HCT116 (cell line): ENCODE measurements at regions not wholly inside any gene's neighbourhood (a gene's known extent, or its start where the extent isn't known, plus 50 kb on each side); places are given as distances from the start of the nearest gene placed in this dataset.

Experiments
- ATAC-seq: fragments of 200-7000 bp; cut with Tn5 transposase; 2 replicates; pipeline ENCODE4 v1.9.1; 2020; ENCODE audit warnings: mild to moderate bottlenecking, moderate library complexity
- BruUV-seq: library from RNA; stranded (reverse); fragments of 400-500 nt; replicated peaks from 2 replicates; lab custom pipeline; 2021; lab: Mats Ljungman, UMichigan
- CTCF ChIA-PET: fragments of 300-600 bp; sonication (Branson Sonifier 250); formaldehyde crosslinking; loops from one replicate; lab custom pipeline; 2021; ENCODE audit warnings: antibody characterized with exemption; lab: Charles Lee
- POLR2A ChIA-PET: fragments of 300-600, 350-600 bp; sonication (Branson Sonifier 250); formaldehyde crosslinking; loops from one replicate; lab custom pipeline; 2021; ENCODE audit warnings: antibody characterized with exemption; lab: Charles Lee
- RAD21 ChIA-PET, 2 experiments: fragments of 300-600 bp; sonication (Branson Sonifier 250); formaldehyde crosslinking; loops; one replicate each; lab custom pipeline; 2023; ENCODE audit warnings: low total read pairs in 2 of 2; ENCODE audit not compliant: uncharacterized antibody in 2 of 2, unreplicated experiment in 2 of 2, low non-redundant PET in 1 of 2; lab: Charles Lee
- DNase-seq: peaks from one replicate; pipeline ENCODE4 v3.0.0-alpha.2; 2010; ENCODE audit warnings: low read depth, low spot score
- H2AFZ ChIP-seq: fragments of 200-600 bp; shearing (Covaris generic), sonication (generic); 2 replicates; pipeline ENCODE4 v1.6.1; 2017; ENCODE audit warnings: low read depth, mixed run types, mixed read lengths, antibody characterized with exemption, low read length; ENCODE audit not compliant: poor library complexity, severe bottlenecking
- H3K27ac ChIP-seq: 2 replicates; pipeline ENCODE4 v1.5.1; 2012; ENCODE audit warnings: low read depth, low read length
- H3K27me3 ChIP-seq: fragments of 200-600 bp; sonication (generic); 2 replicates; pipeline ENCODE4 v1.6.1; 2016; ENCODE audit warnings: mixed run types, low read length, mixed read lengths; ENCODE audit not compliant: insufficient read depth
- H3K36me3 ChIP-seq, 2 experiments: fragments of 200-500 bp in 1 of 2; fragments of 200-600 bp in 1 of 2; sonication (Bioruptor generic) in 1 of 2; sonication (generic) in 1 of 2; 2 replicates each; pipeline versions ENCODE4 v1.5.1 to v1.6.1; 2014 to 2016; ENCODE audit warnings: low read length in 2 of 2, inconsistent platforms in 1 of 2, mixed read lengths in 1 of 2, mixed run types in 1 of 2; ENCODE audit not compliant: insufficient read depth in 2 of 2, control insufficient read depth in 1 of 2
- H3K4me1 ChIP-seq, 2 experiments: fragments of 200-600 bp in 1 of 2; sonication (generic) in 1 of 2; 2 replicates each; pipeline versions ENCODE4 v1.5.1 to v1.6.1; 2012 to 2017; ENCODE audit warnings: low read length in 2 of 2, inconsistent platforms in 1 of 2, mild to moderate bottlenecking in 1 of 2, mixed read lengths in 1 of 2, mixed run types in 1 of 2, moderate library complexity in 1 of 2; ENCODE audit not compliant: insufficient read depth in 2 of 2, control insufficient read depth in 1 of 2
- H3K4me2 ChIP-seq: fragments of 200-600 bp; sonication (generic); 2 replicates; pipeline ENCODE4 v1.6.1; 2017; ENCODE audit warnings: mixed run types, low read length, mixed read lengths
- H3K4me3 ChIP-seq, 2 experiments: fragments of 200-600 bp in 1 of 2; sonication (generic) in 1 of 2; replicated peaks in 1 of 2; 2 replicates each; pipeline ENCODE4 v1.5.1; 2011 to 2016; ENCODE audit warnings: low read length in 2 of 2, control low read depth in 1 of 2, low read depth in 1 of 2, mild to moderate bottlenecking in 1 of 2, mixed read lengths in 1 of 2, mixed run types in 1 of 2
- H3K79me2 ChIP-seq: fragments of 200-600 bp; sonication (generic); 2 replicates; pipeline ENCODE4 v1.6.1; 2017; ENCODE audit warnings: mild to moderate bottlenecking, mixed run types, low read length, moderate library complexity, mixed read lengths; ENCODE audit not compliant: insufficient read depth
- H3K9ac ChIP-seq: fragments of 200-600 bp; sonication (generic); 2 replicates; pipeline ENCODE4 v1.6.1; 2016; ENCODE audit warnings: low read length, mixed read lengths
- H3K9me2 ChIP-seq: fragments of 200-600 bp; sonication (generic), shearing (Covaris generic); 2 replicates; pipeline ENCODE4 v1.6.1; 2017; ENCODE audit warnings: mixed run types, mild to moderate bottlenecking, moderate library complexity; ENCODE audit not compliant: insufficient read depth
- H3K9me3 ChIP-seq, 2 experiments: fragments of 200-500 bp in 1 of 2; fragments of 200-600 bp in 1 of 2; sonication (Bioruptor generic) in 1 of 2; sonication (generic) in 1 of 2; 2 replicates each; pipeline ENCODE4 v1.6.1; 2014 to 2017; ENCODE audit warnings: low read length in 2 of 2, mixed read lengths in 2 of 2, inconsistent platforms in 1 of 2, low read depth in 1 of 2, mild to moderate bottlenecking in 1 of 2, mixed run types in 1 of 2, moderate library complexity in 1 of 2; ENCODE audit not compliant: control insufficient read depth in 1 of 2, insufficient read depth in 1 of 2
- H4K20me1 ChIP-seq: fragments of 200-600 bp; sonication (generic), shearing (Covaris generic); 2 replicates; pipeline ENCODE4 v1.6.1; 2017; ENCODE audit warnings: mixed run types, mild to moderate bottlenecking, moderate library complexity; ENCODE audit not compliant: insufficient read depth
- CEBPB ChIP-seq: IDR thresholded peaks from 2 replicates; pipeline ENCODE4 v1.6.1; 2012; ENCODE audit warnings: low read depth
- CTCF ChIP-seq, 3 experiments: fragments of 200-600 bp in 1 of 3; sonication (generic) in 1 of 3; IDR thresholded peaks in 2 of 3; conservative IDR thresholded peaks in 1 of 3; 2 replicates each; pipeline ENCODE4 v1.5.1; 2012 to 2017; ENCODE audit warnings: low read depth in 2 of 3, low read length in 2 of 3, antibody characterized with exemption in 1 of 3, borderline replicate concordance in 1 of 3, control low read depth in 1 of 3, mild to moderate bottlenecking in 1 of 3, mixed read lengths in 1 of 3, mixed run types in 1 of 3, moderate library complexity in 1 of 3; ENCODE audit not compliant: insufficient read depth in 1 of 3
- EGR1 ChIP-seq: IDR thresholded peaks from 2 replicates; pipeline ENCODE4 v1.6.1; 2012; ENCODE audit warnings: low read depth
- EZH2phosphoT487 ChIP-seq: fragments of 200-600 bp; IDR thresholded peaks from 2 replicates; pipeline ENCODE4 v1.6.1; 2018; ENCODE audit warnings: antibody characterized with exemption, borderline replicate concordance
- FOSL1 ChIP-seq: IDR thresholded peaks from 2 replicates; pipeline ENCODE4 v1.6.1; 2012; ENCODE audit warnings: low read depth
- POLR2A ChIP-seq: IDR thresholded peaks from 2 replicates; pipeline ENCODE4 v1.7.0; 2011; ENCODE audit warnings: borderline replicate concordance; ENCODE audit not compliant: insufficient read depth, insufficient read length; ENCODE audit errors: extremely low read depth
- POLR2AphosphoS5 ChIP-seq: IDR thresholded peaks from 2 replicates; pipeline ENCODE4 v1.6.1; 2011; ENCODE audit warnings: mild to moderate bottlenecking, low read depth, low read length, moderate library complexity
- RAD21 ChIP-seq: IDR thresholded peaks from 2 replicates; pipeline ENCODE4 v1.6.1; 2012; ENCODE audit warnings: low read depth, mild to moderate bottlenecking
- REST ChIP-seq: IDR thresholded peaks from 2 replicates; pipeline ENCODE4 v1.6.1; 2012; ENCODE audit warnings: low read depth
- SIN3A ChIP-seq: IDR thresholded peaks from 2 replicates; pipeline ENCODE4 v1.6.1; 2012; ENCODE audit warnings: low read depth
- SP1 ChIP-seq: IDR thresholded peaks from 2 replicates; pipeline ENCODE4 v1.6.1; 2012; ENCODE audit warnings: low read depth
- ZNF274 ChIP-seq: fragments of 200-500 bp; sonication (Bioruptor generic); IDR thresholded peaks from 2 replicates; pipeline ENCODE4 v1.6.1; 2014; ENCODE audit warnings: mild to moderate bottlenecking, low read depth, low read length, inconsistent platforms
- intact Hi-C: fragments of 100-400 bp; cut with micrococcal nuclease; formaldehyde crosslinking; loops from 2 replicates; pipeline ENCODE4 v1.10.0; 2022

GRCh38 chr5:53331463-53331862 lies 149.0 kb upstream of the FST start:
- TF ChIP-seq EZH2phosphoT487 (no peak), POLR2A (no peak), CTCF (IDR thresholded peaks at IDR 0.05 in 2 of 3, conservative IDR thresholded peaks at IDR 0.05 in 1 of 3; ENCODE audit: borderline replicate concordance in 1 of 3, insufficient read depth in 1 of 3, low read depth in 2 of 3, low read length in 2 of 3) (no peak), ZNF274 (no peak), CEBPB (no peak), SIN3A (no peak), REST (no peak), SP1 (no peak), POLR2AphosphoS5 (no peak), RAD21 (no peak), EGR1 (no peak), FOSL1 (no peak)
- no peaks in the 10 kb centered on the region for H3K36me3 ChIP-seq

More at GRCh38 chr5:53331463-53331862, 149.0 kb upstream of the FST start:
- Histone ChIP-seq H4K20me1 (no peaks in the 10 kb centered on the region), H3K9me3 (no peaks in the 10 kb centered on the region), H3K79me2 (no peaks in the 10 kb centered on the region), H3K9ac (no peak overlapping the region), H3K4me3 (no peak overlapping the region), H3K27me3 (no peaks in the 10 kb centered on the region), H3K4me1 (no peaks in the 10 kb centered on the region), H3K9me2 (no peaks in the 10 kb centered on the region), H2AFZ (no peak overlapping the region), H3K27ac (no peak overlapping the region), H3K4me2 (no peak overlapping the region)
- intact Hi-C loops = no loop called here
- no TSS peak for BruUV-seq
- ChIA-PET RAD21 (no interaction called here), CTCF (no interaction called here), POLR2A (no interaction called here)
- DNase-seq = no peak
- ATAC-seq = no peak
